Epithelial cell of proximal tubule (primary cell): ENCODE measurements at regions not wholly inside any gene's neighbourhood (a gene's known extent, or its start where the extent isn't known, plus 50 kb on each side); places are given as distances from the start of the nearest gene placed in this dataset.

ENCODE experiments used
- DNase-seq: peaks from one replicate; pipeline ENCODE4 v3.0.0-alpha.2; 2011; ENCODE audit warnings: low read depth
- H3K4me3 ChIP-seq: 2 replicates; pipeline ENCODE4 v1.5.1; 2011; ENCODE audit warnings: low read depth, mild to moderate bottlenecking, low read length
- TF ChIP-seq, protein P1 (sequence below): conservative IDR thresholded peaks from 2 replicates; pipeline ENCODE4 v1.5.1; 2012; ENCODE audit warnings: low read depth, mild to moderate bottlenecking, low read length

- no peak overlapping the region for H3K4me3 ChIP-seq
- DNase-seq, result no peak
- TF ChIP-seq, protein P1, sequence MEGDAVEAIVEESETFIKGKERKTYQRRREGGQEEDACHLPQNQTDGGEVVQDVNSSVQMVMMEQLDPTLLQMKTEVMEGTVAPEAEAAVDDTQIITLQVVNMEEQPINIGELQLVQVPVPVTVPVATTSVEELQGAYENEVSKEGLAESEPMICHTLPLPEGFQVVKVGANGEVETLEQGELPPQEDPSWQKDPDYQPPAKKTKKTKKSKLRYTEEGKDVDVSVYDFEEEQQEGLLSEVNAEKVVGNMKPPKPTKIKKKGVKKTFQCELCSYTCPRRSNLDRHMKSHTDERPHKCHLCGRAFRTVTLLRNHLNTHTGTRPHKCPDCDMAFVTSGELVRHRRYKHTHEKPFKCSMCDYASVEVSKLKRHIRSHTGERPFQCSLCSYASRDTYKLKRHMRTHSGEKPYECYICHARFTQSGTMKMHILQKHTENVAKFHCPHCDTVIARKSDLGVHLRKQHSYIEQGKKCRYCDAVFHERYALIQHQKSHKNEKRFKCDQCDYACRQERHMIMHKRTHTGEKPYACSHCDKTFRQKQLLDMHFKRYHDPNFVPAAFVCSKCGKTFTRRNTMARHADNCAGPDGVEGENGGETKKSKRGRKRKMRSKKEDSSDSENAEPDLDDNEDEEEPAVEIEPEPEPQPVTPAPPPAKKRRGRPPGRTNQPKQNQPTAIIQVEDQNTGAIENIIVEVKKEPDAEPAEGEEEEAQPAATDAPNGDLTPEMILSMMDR, result no peak
Measured at GRCh38 chr12:93101367-93101766, 172.3 kb upstream of the EEA1 start.

DNA sequence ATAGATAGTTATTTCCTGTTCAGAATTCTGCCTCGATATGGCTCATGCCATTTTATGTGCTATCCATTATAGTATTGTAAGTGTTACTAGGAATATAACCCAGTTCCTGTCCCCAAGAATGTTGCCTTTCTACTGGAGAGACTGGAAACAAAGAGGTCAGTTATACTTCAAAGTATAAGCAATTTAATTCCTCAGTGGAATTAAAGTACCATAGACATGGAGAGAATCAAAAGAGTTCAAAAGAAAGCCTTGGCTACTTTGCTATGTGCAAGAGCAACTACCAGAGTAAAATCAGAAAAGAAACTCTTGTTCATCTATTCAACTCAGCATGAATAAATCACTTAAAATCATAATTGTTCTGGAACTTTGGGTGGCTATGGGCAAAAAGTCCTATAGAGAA lies 173.2 kb upstream of the EEA1 start:
- no peak for DNase-seq
- H3K4me3 ChIP-seq, result no peak overlapping the region
- TF ChIP-seq, protein P1, result no peak

- no peak for DNase-seq
- TF ChIP-seq, protein P1, result no peak
- H3K4me3 ChIP-seq, result no peak overlapping the region
Measured at GRCh38 chr12:93102744-93103143, 173.6 kb upstream of the EEA1 start.

GRCh38 chr12:93103154-93103553 lies 174.1 kb upstream of the EEA1 start:
- DNase-seq, result no peak
- H3K4me3 ChIP-seq, result no peak overlapping the region
- TF ChIP-seq, protein P1, result no peak

- H3K4me3 ChIP-seq, result no peak overlapping the region
- DNase-seq, result no peak
Measured at GRCh38 chr12:93104535-93104934, 175.4 kb upstream of the EEA1 start.

GRCh38 chr12:93106910-93107309 lies 177.8 kb upstream of the EEA1 start:
- TF ChIP-seq, protein P1, result no peak
- DNase-seq, result no peak

More at GRCh38 chr12:93104535-93104934, 175.4 kb upstream of the EEA1 start:
- TF ChIP-seq, protein P1, result no peak

DNA sequence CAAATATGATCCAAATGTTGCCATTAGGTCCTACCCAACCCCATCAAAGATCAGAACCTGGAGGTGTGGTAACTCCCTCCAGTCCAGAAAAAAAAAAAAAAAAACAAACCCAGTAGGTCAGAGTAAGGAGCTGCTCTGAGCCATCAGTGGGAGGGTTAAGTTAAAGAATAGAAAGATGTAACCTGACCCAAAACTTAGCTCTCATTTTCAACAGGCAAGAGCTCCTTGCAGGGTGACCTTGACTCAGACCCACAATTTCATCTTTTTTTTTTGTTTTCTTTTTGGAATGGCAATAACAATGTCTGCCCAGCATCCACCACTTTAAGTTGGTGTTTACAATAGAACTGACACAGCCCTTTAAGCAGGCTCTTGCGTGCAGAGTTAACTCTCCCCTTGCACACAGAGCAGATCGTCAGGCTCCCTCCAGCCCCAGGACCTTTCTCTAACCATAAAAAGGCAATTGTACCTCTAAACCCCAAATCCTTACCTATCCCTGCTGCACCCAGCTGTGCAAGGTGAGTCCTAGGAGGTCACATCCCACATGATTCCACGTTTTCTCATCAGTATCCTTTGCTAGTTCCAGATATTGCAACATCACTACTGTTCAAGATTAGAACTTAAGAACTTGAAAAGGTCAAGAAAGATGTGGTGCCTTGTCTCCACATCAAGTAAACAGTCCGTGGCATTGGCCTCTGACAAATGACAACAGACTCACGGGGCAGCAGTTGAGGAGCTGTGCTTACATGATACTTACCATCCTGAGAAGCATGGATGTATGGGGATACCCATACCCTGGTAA lies 178.6 kb upstream of the EEA1 start:
- DNase-seq, result no peak
- H3K4me3 ChIP-seq, result no peak overlapping the region
- TF ChIP-seq, protein P1, result no peak

More at GRCh38 chr12:93106910-93107309, 177.8 kb upstream of the EEA1 start:
- H3K4me3 ChIP-seq, result no peak overlapping the region
